Body of pancreas (tissue), 4 donors: ENCODE measurements at regions not wholly inside any gene's neighbourhood (a gene's known extent, or its start where the extent isn't known, plus 50 kb on each side); places are given as distances from the start of the nearest gene placed in this dataset.

Source experiments
- CTCF ChIP-seq, 7 experiments: fragments of 450-650 bp in 4 of 7; fragments of 200-600 bp in 3 of 7; sonication (generic) in 3 of 7; IDR thresholded peaks; one replicate each; pipeline ENCODE4 v1.5.1; 2016 to 2019; ENCODE audit warnings: antibody characterized with exemption in 7 of 7
- POLR2A ChIP-seq, 3 donors: fragments of 450-650 bp; IDR thresholded peaks; one replicate each; pipeline ENCODE4 v1.6.1; 2016; ENCODE audit warnings: antibody characterized with exemption in 3 of 3, mild to moderate bottlenecking in 2 of 3

- no peak for TF ChIP-seq CTCF (IDR thresholded peaks at IDR 0.05)
- TF ChIP-seq POLR2A (IDR thresholded peaks at IDR 0.05): no peak
Observed at GRCh38 chr6:1049170-1049569, 262.7 kb upstream of the FOXQ1 start.
